GM19324 (cell line): ENCODE measurements at regions not wholly inside any gene's neighbourhood (a gene's known extent, or its start where the extent isn't known, plus 50 kb on each side); places are given as distances from the start of the nearest gene placed in this dataset.
A peak's percentile ranks its signal among the peaks of the same experiment; 100 is the strongest.

Source experiments
- ATAC-seq: cut with Tn5 transposase; IDR thresholded peaks from one replicate; pipeline ENCODE4 v1.9.1; 2021; ENCODE audit warnings: mild to moderate bottlenecking, moderate library complexity; ENCODE audit not compliant: unreplicated experiment, low FRiP score

- no peak for ATAC-seq
Observed at GRCh38 chr4:11005300-11005699, 320.7 kb upstream of the CLNK start.

- no peak for ATAC-seq
Observed at GRCh38 chr4:11004818-11005217, 320.2 kb upstream of the CLNK start.

- ATAC-seq, result no peak
Observed at GRCh38 chr4:11002961-11003360, 318.4 kb upstream of the CLNK start.

GRCh38 chr4:10998846-10999245, 314.3 kb upstream of the CLNK start:
- no peak for ATAC-seq

GRCh38 chr4:10984815-10985214, 300.2 kb upstream of the CLNK start:
- no peak for ATAC-seq

- ATAC-seq, result no peak
Observed at GRCh38 chr4:10983885-10984640, 299.5 kb upstream of the CLNK start.

- peak; percentile 74 for ATAC-seq
Observed at GRCh38 chr4:10983268-10983667, 298.7 kb upstream of the CLNK start.

- ATAC-seq, result no peak
Observed at GRCh38 chr4:10982305-10982704, 297.7 kb upstream of the CLNK start.

GRCh38 chr4:10981576-10981975, 297.0 kb upstream of the CLNK start:
- no peak for ATAC-seq

- ATAC-seq, result no peak
Observed at GRCh38 chr4:10981096-10981495, 296.5 kb upstream of the CLNK start.

GRCh38 chr4:10979032-10979431, 294.5 kb upstream of the CLNK start:
- ATAC-seq, result no peak

GRCh38 chr4:10977534-10977933, 293.0 kb upstream of the CLNK start:
- no peak for ATAC-seq

- no peak for ATAC-seq
Observed at GRCh38 chr4:10974371-10974770, 289.8 kb upstream of the CLNK start.

GRCh38 chr4:10973686-10974085, 289.1 kb upstream of the CLNK start:
- ATAC-seq, result no peak

- no peak for ATAC-seq
Observed at GRCh38 chr4:10971800-10972401, 287.3 kb upstream of the CLNK start.

GRCh38 chr4:10965196-10965595, 280.6 kb upstream of the CLNK start:
- no peak for ATAC-seq

- ATAC-seq, result no peak
Observed at GRCh38 chr4:10963958-10964703, 279.6 kb upstream of the CLNK start.

- ATAC-seq, result no peak
Observed at GRCh38 chr4:10963241-10963640, 278.7 kb upstream of the CLNK start.

- ATAC-seq, result no peak
Observed at GRCh38 chr4:10962246-10962645, 277.7 kb upstream of the CLNK start.

GRCh38 chr4:10960389-10960788, 275.8 kb upstream of the CLNK start:
- ATAC-seq, result no peak

- ATAC-seq, result no peak
Observed at GRCh38 chr4:10959586-10959985, 275.0 kb upstream of the CLNK start.
